Ovary (tissue), 3 donors: ENCODE measurements at regions not wholly inside any gene's neighbourhood (a gene's known extent, or its start where the extent isn't known, plus 50 kb on each side); places are given as distances from the start of the nearest gene placed in this dataset.

Experiments
- CTCF ChIP-seq, 3 donors: fragments of 450-650 bp in 2 of 3; fragments of 200-600 bp in 1 of 3; IDR thresholded peaks; one replicate each; pipeline versions ENCODE4 v1.5.1 to v1.8.0; 2016 to 2022; ENCODE audit warnings: antibody characterized with exemption in 3 of 3, mild to moderate bottlenecking in 1 of 3
- EP300 ChIP-seq: sonication (generic); formaldehyde crosslinking; IDR thresholded peaks from one replicate; pipeline ENCODE4 v1.6.1; 2017; ENCODE audit warnings: antibody characterized with exemption
- POLR2A ChIP-seq: fragments of 450-650 bp; IDR thresholded peaks from one replicate; pipeline ENCODE4 v1.6.1; 2017; ENCODE audit warnings: antibody characterized with exemption, mild to moderate bottlenecking, moderate library complexity
- donor health status: DM: no; HTN: no; CAD: no.

DNA sequence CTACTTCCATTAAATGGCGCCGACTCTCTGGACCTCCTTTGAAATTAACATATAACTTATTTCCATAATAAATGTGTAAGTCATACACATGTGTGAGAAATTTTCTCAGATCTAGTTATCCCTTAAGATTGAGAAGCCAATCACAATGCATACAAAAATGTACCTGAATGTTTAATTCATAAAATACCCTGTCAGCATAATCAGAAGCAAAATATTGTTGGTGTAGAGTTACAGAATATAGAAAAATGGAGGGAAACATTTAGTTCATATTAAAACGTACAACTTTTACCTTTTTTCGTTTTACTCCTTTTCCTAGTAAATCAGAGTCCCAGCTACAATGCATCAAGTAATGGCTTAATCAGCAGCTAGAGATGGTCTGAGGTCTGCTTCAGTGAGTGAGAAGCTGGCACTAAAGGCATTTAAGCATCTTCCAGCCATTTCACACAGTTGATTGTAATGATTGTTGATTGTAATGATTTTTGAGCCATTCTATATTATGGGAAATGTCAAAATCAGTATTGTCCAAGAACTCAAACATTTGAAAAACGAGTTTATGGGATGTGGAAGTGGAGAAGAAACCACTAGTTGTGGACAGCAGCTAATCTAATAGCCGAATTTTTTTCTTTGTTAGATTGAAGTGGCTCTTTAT lies 81.8 kb downstream of the ANXA1 start:
- TF ChIP-seq POLR2A, result no peak
- TF ChIP-seq CTCF (IDR thresholded peaks at IDR 0.05), result no peak
- TF ChIP-seq EP300, result no peak
